CD14-positive monocyte (primary cell): ENCODE measurements at regions not wholly inside any gene's neighbourhood (a gene's known extent, or its start where the extent isn't known, plus 50 kb on each side); places are given as distances from the start of the nearest gene placed in this dataset.

Experiments used
- DNase-seq, 3 donors: peaks; one replicate each; pipeline ENCODE4 v3.0.0-alpha.2; 2011 to 2022
- H2AFZ ChIP-seq: 2 replicates; pipeline ENCODE4 v1.6.0; 2012; ENCODE audit warnings: mild to moderate bottlenecking, low read depth, low read length, inconsistent platforms; ENCODE audit not compliant: insufficient read depth, poor library complexity, severe bottlenecking
- H3K27ac ChIP-seq, 2 donors: 1 replicate in 1 of 2; 2 replicates in 1 of 2; pipeline ENCODE4 v1.5.1; 2012 to 2013; ENCODE audit warnings: low read length in 2 of 2, control low read depth in 1 of 2, inconsistent platforms in 1 of 2, low read depth in 1 of 2, mild to moderate bottlenecking in 1 of 2
- H3K27me3 ChIP-seq, 2 donors: one replicate each; pipeline versions ENCODE4 v1.6.0 to v1.6.1; 2011 to 2013; ENCODE audit warnings: low read length in 2 of 2; ENCODE audit not compliant: control insufficient read depth in 2 of 2, insufficient read depth in 2 of 2
- H3K36me3 ChIP-seq, 2 donors: replicated peaks in 1 of 2; 1 replicate in 1 of 2; 2 replicates in 1 of 2; pipeline versions ENCODE4 v1.5.1 to v1.6.1; 2012 to 2013; ENCODE audit warnings: low read length in 2 of 2, control low read depth in 1 of 2, inconsistent platforms in 1 of 2, mild to moderate bottlenecking in 1 of 2; ENCODE audit not compliant: insufficient read depth in 2 of 2, control insufficient read depth in 1 of 2
- H3K4me1 ChIP-seq, 2 donors: 1 replicate in 1 of 2; 2 replicates in 1 of 2; pipeline versions ENCODE4 v1.5.1 to v1.6.1; 2012 to 2013; ENCODE audit warnings: low read length in 2 of 2, control low read depth in 1 of 2, inconsistent platforms in 1 of 2, mild to moderate bottlenecking in 1 of 2, moderate library complexity in 1 of 2; ENCODE audit not compliant: insufficient read depth in 2 of 2, control insufficient read depth in 1 of 2
- H3K4me2 ChIP-seq: replicated peaks from 2 replicates; pipeline ENCODE3; 2012; ENCODE audit warnings: low read length, moderate library complexity, mild to moderate bottlenecking; ENCODE audit not compliant: poor library complexity, severe bottlenecking; ENCODE audit errors: extremely low read depth
- H3K4me3 ChIP-seq, 3 experiments: fragments of 200-600 bp in 1 of 3; sonication (generic) in 1 of 3; replicated peaks in 1 of 3; 1 replicate in 2 of 3; 2 replicates in 1 of 3; pipeline ENCODE4 v1.5.1; 2011 to 2013; ENCODE audit warnings: low read length in 3 of 3, mild to moderate bottlenecking in 3 of 3, control low read depth in 2 of 3, low read depth in 2 of 3, inconsistent platforms in 1 of 3, moderate library complexity in 1 of 3
- H3K79me2 ChIP-seq: 2 replicates; pipeline ENCODE4 v1.6.0; 2012; ENCODE audit warnings: mild to moderate bottlenecking, control low read depth, inconsistent platforms, low read length, moderate library complexity; ENCODE audit not compliant: insufficient read depth
- H3K9ac ChIP-seq: 2 replicates; pipeline ENCODE4 v1.6.0; 2017; ENCODE audit warnings: low read length, mild to moderate bottlenecking; ENCODE audit not compliant: insufficient read depth, poor library complexity, severe bottlenecking
- H3K9me3 ChIP-seq, 2 donors: replicated peaks in 1 of 2; 1 replicate in 1 of 2; 2 replicates in 1 of 2; pipeline versions ENCODE4 v1.5.1 to v1.6.1; 2012 to 2013; ENCODE audit warnings: low read length in 2 of 2, control low read depth in 1 of 2; ENCODE audit not compliant: control insufficient read depth in 1 of 2, insufficient read depth in 1 of 2
- H4K20me1 ChIP-seq: 2 replicates; pipeline ENCODE4 v1.6.0; 2012; ENCODE audit warnings: mild to moderate bottlenecking, low read length, control low read depth, moderate library complexity; ENCODE audit not compliant: insufficient read depth
- H3K27ac Mint-ChIP-seq, 7 donors: one replicate each; pipeline ENCODE4 v1.8.0; 2020; ENCODE audit warnings: mild to moderate bottlenecking in 7 of 7, mixed read lengths in 7 of 7, moderate library complexity in 6 of 7, inconsistent platforms in 2 of 7
- H3K27me3 Mint-ChIP-seq, 3 donors: one replicate each; pipeline ENCODE4 v1.8.0; 2021 to 2022; ENCODE audit warnings: low read depth in 3 of 3, mild to moderate bottlenecking in 3 of 3, mixed read lengths in 3 of 3, moderate library complexity in 3 of 3, inconsistent platforms in 1 of 3
- H3K36me3 Mint-ChIP-seq, 2 donors: one replicate each; pipeline ENCODE4 v1.8.0; 2020; ENCODE audit warnings: mixed read lengths in 2 of 2, inconsistent platforms in 1 of 2, mild to moderate bottlenecking in 1 of 2
- H3K4me1 Mint-ChIP-seq: one replicate; pipeline ENCODE4 v1.8.0; 2020; ENCODE audit warnings: mild to moderate bottlenecking, mixed read lengths
- H3K4me3 Mint-ChIP-seq, 2 donors: one replicate each; pipeline ENCODE4 v1.8.0; 2020; ENCODE audit warnings: mild to moderate bottlenecking in 2 of 2, mixed read lengths in 2 of 2, moderate library complexity in 1 of 2
- H3K9me3 Mint-ChIP-seq, 7 donors: one replicate each; pipeline ENCODE4 v1.8.0; 2020 to 2022; ENCODE audit warnings: mixed read lengths in 7 of 7, mild to moderate bottlenecking in 6 of 7, moderate library complexity in 6 of 7, inconsistent platforms in 2 of 7
- CTCF ChIP-seq: fragments of 200-600 bp; IDR thresholded peaks from one replicate; pipeline ENCODE4 v1.8.0; 2022; ENCODE audit warnings: antibody characterized with exemption, mild to moderate bottlenecking
- WGBS: methylation state at CpG from one replicate; pipeline ENCODE4 v1.1.5; 2013; ENCODE audit warnings: missing lambda C conversion rate; ENCODE audit not compliant: insufficient coverage; 5-methylcytosine and 5-hydroxymethylcytosine counted together
- intact Hi-C, 2 donors: fragments of 100-400 bp; cut with micrococcal nuclease; formaldehyde crosslinking; loops; one replicate each; pipeline versions ENCODE4 v1.15.0 to v1.15.1; 2023

DNA sequence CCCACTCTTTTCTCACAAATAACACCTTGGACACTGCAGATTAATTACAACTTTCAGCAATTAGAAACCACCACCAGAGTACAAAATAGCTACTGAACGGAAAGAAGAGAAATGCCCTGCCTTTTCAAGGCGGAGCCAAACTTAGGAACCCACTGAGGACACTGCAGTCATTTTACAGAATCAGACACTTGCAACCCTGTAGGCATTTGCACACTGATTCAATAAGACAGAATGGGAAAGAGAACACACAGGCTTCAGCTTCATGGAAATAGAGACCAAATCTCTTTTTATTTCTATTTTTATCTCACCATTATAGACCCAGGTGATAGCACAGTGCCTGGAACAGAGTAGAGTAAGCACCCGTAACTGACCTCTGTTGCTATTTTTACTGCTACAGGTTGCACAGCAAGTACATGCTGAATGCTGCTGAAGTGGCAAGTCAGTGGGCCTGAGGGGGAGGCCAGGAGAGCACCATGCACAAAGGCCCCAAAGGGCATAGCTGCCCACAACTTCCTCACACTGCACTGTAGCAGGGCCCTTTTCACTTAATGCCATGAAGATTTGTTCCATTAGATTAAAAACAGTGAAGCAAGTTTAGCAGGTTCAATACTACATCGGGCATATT is 50.7 kb upstream of the EDARADD start:
- H2AFZ ChIP-seq: peak overlapping the region; percentile 55
- intact Hi-C loops: no loop called here
- Mint-ChIP-seq H3K4me3 (no peak overlapping the region), H3K4me1 (peaks cover 7% of the 10 kb centered on the region), H3K36me3 (no peaks in the 10 kb centered on the region), H3K27me3 (peaks cover 0 to 2% (median 0%) of the 10 kb centered on the region in 3 donors), H3K27ac (no peak overlapping the region), H3K9me3 (peaks cover 0 to 5% (median 0%) of the 10 kb centered on the region in 7 donors)
- H3K9me3 ChIP-seq: no peaks in the 10 kb centered on the region
- no peak overlapping the region for H3K9ac ChIP-seq
- TF ChIP-seq CTCF: no peak
- 25% methylated on average over 2 of the region's 4 CpGs for WGBS
- no peaks in the 10 kb centered on the region for H3K27me3 ChIP-seq
- no peak overlapping the region for H3K4me3 ChIP-seq
- no peaks in the 10 kb centered on the region for H3K36me3 ChIP-seq
- H3K79me2 ChIP-seq: no peaks in the 10 kb centered on the region
- no peaks in the 10 kb centered on the region for H3K4me1 ChIP-seq
- H3K4me2 ChIP-seq: no peak overlapping the region
- H4K20me1 ChIP-seq: no peaks in the 10 kb centered on the region
- DNase-seq: no peak
- no peak overlapping the region for H3K27ac ChIP-seq

- Mint-ChIP-seq H3K4me1 (peaks cover 7% of the 10 kb centered on the region), H3K36me3 (no peaks in the 10 kb centered on the region), H3K9me3 (peaks cover 0 to under 1% (median 0%) of the 10 kb centered on the region in 7 donors), H3K4me3 (no peak overlapping the region), H3K27me3 (peaks cover 0 to 1% (median 0%) of the 10 kb centered on the region in 3 donors), H3K27ac (no peak overlapping the region)
- no peak for TF ChIP-seq CTCF
- intact Hi-C loops: no loop called here
- WGBS: 3% methylated on average over 2 of the region's 5 CpGs
- Histone ChIP-seq H3K4me2 (no peak overlapping the region), H3K9ac (no peak overlapping the region), H4K20me1 (no peaks in the 10 kb centered on the region), H3K4me1 (no peaks in the 10 kb centered on the region), H3K4me3 (no peak overlapping the region), H3K79me2 (no peaks in the 10 kb centered on the region), H3K27ac (no peak overlapping the region), H3K9me3 (no peaks in the 10 kb centered on the region), H3K27me3 (no peaks in the 10 kb centered on the region), H2AFZ (peak overlapping the region; percentile 55), H3K36me3 (no peaks in the 10 kb centered on the region)
- no peak for DNase-seq
These were observed 51.5 kb upstream of the EDARADD start for GRCh38 chr1:236342403-236343245.
